ENCODE measurements at regions not wholly inside any gene's neighbourhood (a gene's known extent, or its start where the extent isn't known, plus 50 kb on each side); places are given as distances from the start of the nearest gene placed in this dataset.
A peak's percentile ranks its signal among the peaks of the same experiment; 100 is the strongest.
"Not testable (repeated sequence)": the region's sequence is repeated elsewhere in the genome, so short reads cannot be mapped to it uniquely, and the experiment has no call there.

- DNase-seq: no peak
Measured at GRCh38 chr2:22175003-22175402, 1051.2 kb downstream of the TDRD15 start.

DNA sequence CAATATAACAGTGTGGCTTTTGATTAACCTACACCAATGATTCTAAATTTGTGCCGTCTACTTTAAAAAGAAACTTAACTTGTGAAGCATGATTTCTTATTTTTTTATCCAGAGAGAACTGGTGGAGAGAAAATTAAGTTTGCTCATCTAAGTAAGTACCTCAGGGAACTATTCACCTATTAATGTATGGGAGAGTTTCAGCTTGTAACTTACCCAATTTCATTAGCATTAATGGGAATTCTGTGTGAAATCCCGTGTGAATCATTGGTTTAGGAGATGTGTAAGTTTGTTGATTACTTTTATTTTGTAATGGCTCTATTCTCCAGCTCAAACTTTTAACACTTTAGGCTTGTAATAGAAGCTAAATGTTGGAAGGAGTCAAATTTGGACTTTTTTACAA, 1061.5 kb downstream of the TDRD15 start:
- DNase-seq: no peak

GRCh38 chr2:22186261-22186828, 1062.6 kb downstream of the TDRD15 start:
- not testable (repeated sequence) for DNase-seq

- DNase-seq: peak; percentile 68
Measured at GRCh38 chr2:22189893-22190480, 1066.2 kb downstream of the TDRD15 start.

GRCh38 chr2:22194218-22194617, 1070.5 kb downstream of the TDRD15 start:
- DNase-seq: no peak

- no peak for DNase-seq
Measured at GRCh38 chr2:22196806-22197205, 1073.0 kb downstream of the TDRD15 start.

DNA sequence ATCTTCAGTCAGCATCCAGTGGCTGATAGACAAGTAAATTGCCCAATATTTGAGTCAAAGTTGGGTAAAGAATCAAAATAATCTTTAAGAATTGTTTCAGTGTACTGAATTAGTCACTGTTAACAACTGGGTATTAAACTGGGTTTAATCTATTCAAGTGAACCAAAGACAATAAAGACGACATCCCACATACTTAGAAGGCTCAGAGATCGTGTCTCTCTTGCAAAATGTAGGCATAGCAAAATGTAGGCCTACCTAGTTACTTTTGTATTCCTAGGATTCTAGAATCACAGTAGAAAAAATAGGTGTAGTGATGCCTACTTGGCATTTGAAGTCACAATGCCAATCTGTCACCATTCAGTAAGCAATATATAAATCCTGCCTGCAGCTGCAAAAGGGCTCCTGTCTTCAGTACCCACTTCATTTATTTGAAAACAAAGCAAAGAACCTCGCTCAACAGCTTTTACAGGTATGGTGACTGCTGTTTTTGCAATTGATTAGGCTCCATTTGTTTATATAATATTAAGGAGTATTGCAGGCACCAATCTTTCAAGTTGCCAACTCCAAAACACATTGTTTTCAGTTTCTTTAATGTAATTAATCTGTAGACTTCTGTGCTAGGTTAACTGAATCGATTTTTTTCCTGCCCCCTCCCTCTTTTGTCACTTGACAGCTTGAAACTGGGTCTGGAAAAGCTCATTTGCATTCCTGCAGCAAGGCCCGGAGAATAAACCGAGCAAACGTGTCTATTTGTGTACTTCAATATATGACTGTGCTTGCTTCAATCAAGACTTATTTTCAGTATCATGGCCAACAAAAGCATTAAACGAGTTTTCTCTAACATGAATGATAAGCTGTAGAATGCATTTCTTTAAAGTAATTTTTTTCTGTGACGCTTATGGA, 1074.9 kb downstream of the TDRD15 start:
- DNase-seq: no peak

- DNase-seq: no peak
Measured at GRCh38 chr2:22199994-22200393, 1076.2 kb downstream of the TDRD15 start.

DNA sequence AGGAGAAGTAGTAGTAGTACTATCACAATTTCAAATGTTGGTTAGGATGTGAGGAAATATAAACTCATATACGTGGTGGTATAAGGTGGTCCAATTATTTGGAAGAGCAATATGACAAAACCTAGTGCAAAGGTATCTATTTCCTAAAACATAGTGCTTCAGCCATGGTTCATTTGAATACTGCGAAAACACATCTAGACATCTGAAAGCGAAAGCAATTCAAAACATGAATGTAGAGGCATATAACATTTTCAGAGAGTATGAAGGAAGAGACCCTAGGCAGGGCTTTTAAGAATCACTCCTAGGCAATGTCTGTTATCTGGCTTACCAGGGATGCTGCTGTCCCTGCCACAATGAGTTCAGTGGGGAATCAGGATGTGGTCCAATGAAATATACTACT, 1085.8 kb downstream of the TDRD15 start:
- no peak for DNase-seq

DNA sequence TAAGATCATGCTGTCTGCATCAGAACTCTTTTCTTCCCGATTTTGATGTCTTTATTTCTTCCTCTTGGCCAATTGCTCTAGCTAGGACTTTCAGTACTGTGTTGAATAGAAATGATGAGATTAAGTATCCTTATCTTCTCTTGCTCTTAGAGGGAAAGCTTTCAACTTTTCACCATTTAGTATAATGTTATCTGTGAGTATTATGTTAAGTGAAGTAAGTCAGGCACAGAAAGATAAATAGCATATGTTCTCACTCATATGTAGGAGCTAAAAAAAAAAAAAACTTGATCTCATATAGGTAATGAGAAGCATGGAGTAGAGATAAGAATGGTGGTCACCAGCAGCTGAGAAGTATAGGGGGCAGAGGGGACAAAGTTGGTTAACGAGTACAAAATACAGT, 1089.5 kb downstream of the TDRD15 start:
- no peak for DNase-seq

GRCh38 chr2:22215517-22215916, 1091.7 kb downstream of the TDRD15 start:
- no peak for DNase-seq

DNA sequence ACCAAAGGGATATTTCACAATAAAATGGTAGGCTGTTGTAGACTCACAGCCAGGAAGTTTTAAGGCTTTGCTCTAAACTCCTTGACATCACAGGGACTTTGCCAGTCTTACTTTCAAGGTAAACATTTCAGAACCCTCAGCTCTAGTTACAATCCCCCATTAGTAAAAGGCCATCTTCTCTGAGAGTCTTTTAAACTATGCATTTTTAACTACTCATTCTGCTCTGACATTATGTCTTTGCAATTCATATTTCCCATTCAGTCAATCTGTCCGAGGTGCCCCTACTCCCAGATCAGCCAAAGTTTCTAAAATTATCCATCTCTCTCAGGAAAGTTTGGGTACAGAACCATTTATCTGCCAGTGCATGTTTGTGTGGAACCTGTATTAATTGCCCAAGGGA, 1094.1 kb downstream of the TDRD15 start:
- no peak for DNase-seq

GRCh38 chr2:22221006-22221405, 1097.2 kb downstream of the TDRD15 start:
- peak; percentile 1 for DNase-seq

DNA sequence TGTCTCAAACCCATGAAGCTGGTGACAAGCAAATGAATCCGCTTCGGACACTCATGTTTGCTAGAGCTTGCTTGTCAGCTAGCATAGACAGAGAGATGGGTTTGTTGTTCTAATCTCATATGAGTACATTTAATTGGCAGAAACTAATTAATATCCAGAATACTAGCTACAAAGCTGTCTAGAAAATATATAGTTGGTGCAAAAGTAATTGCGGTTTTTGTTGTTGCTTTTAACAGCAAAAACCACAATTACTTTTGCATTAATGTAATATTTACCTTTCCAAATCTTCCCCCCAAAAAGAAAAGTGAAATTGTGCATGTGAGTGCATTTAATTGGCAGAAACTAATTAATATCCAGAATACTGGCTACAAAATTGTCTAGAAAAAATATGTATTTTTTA, 1115.2 kb downstream of the TDRD15 start:
- DNase-seq: no peak

- DNase-seq: no peak
Measured at GRCh38 chr2:22247466-22247865, 1123.7 kb downstream of the TDRD15 start.

GRCh38 chr2:22248851-22249250, 1125.1 kb downstream of the TDRD15 start:
- no peak for DNase-seq

- DNase-seq: no peak
Measured at GRCh38 chr2:22253171-22253570, 1129.4 kb downstream of the TDRD15 start.

GRCh38 chr2:22261165-22261564, 1123.8 kb upstream of the KLHL29 start:
- no peak for DNase-seq

GRCh38 chr2:22270341-22270740, 1114.6 kb upstream of the KLHL29 start:
- DNase-seq: no peak

- no peak for DNase-seq
Measured at GRCh38 chr2:22273853-22274252, 1111.1 kb upstream of the KLHL29 start.

DNA sequence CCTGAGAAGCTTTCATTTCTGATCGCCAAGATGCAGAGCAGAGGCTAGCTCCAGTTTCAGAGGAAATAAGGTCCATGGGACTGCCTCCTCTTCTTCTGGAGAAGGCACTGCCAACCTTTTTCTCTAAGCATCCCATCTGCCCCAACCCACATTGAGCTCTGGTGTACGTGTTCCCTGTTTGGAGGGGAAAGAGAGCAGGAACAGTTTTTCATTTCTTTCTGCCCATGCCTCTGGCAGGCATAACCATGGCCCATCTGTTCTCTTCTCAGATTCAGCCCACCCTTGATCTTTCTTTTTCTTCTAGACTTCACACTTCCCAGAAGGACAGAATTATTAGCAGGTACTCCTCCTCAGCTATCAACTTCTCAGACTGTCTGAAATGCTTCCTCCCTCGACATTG, 1110.3 kb upstream of the KLHL29 start:
- DNase-seq: no peak

- DNase-seq: no peak
Measured at GRCh38 chr2:22276696-22277095, 1108.3 kb upstream of the KLHL29 start.

GRCh38 chr2:22279541-22279940, 1105.4 kb upstream of the KLHL29 start:
- no peak for DNase-seq

GRCh38 chr2:22281033-22281432, 1103.9 kb upstream of the KLHL29 start:
- peak; percentile 93 for DNase-seq
